ENCODE measurements at regions not wholly inside any gene's neighbourhood (a gene's known extent, or its start where the extent isn't known, plus 50 kb on each side); places are given as distances from the start of the nearest gene placed in this dataset.
"Not testable (repeated sequence)": the region's sequence is repeated elsewhere in the genome, so short reads cannot be mapped to it uniquely, and the experiment has no call there.

GRCh38 chr3:102374863-102375634 lies 59.8 kb upstream of the ZPLD1 start:
- TF ChIP-seq SP1 (IDR thresholded peaks at IDR 0.05), result no peak
- TF ChIP-seq HDGF (IDR thresholded peaks at IDR 0.05; ENCODE audit: borderline replicate concordance), result no peak
- no peak for TF ChIP-seq BHLHE40 (IDR thresholded peaks at IDR 0.05; ENCODE audit: borderline replicate concordance)
- TF ChIP-seq FOXA1 (IDR thresholded peaks at IDR 0.05), result no peak
- TF ChIP-seq FOXM1 (IDR thresholded peaks at IDR 0.05; ENCODE audit: borderline replicate concordance), result no peak
- no peak for TF ChIP-seq PKNOX1 (IDR thresholded peaks at IDR 0.05)
- DNase-seq (ENCODE audit: extremely low spot score), result no peak
- POLR2A ChIA-PET, result no interaction called here
- CTCF ChIA-PET, result no interaction called here

GRCh38 chr3:102378216-102378615 lies 56.6 kb upstream of the ZPLD1 start:
- no peak for TF ChIP-seq L3MBTL2 (conservative IDR thresholded peaks at IDR 0.05)
- TF ChIP-seq CTBP1 (IDR thresholded peaks at IDR 0.05; ENCODE audit: borderline replicate concordance), result no peak
- TF ChIP-seq SUZ12 (IDR thresholded peaks at IDR 0.05), result no peak
- TF ChIP-seq TARDBP (IDR thresholded peaks at IDR 0.05), result no peak
- no peak for TF ChIP-seq HDGF (IDR thresholded peaks at IDR 0.05; ENCODE audit: borderline replicate concordance)
- TF ChIP-seq ZNF384 (IDR thresholded peaks at IDR 0.05), result no peak
- no peak for TF ChIP-seq FOXA1 (IDR thresholded peaks at IDR 0.05)
- TF ChIP-seq LEF1 (IDR thresholded peaks at IDR 0.05; ENCODE audit: borderline replicate concordance), result no peak
- no peak for TF ChIP-seq FOXM1 (IDR thresholded peaks at IDR 0.05; ENCODE audit: borderline replicate concordance)
- no peak for TF ChIP-seq PKNOX1 (IDR thresholded peaks at IDR 0.05)
- TF ChIP-seq ELF4 (IDR thresholded peaks at IDR 0.05), result no peak
- TF ChIP-seq SP1 (IDR thresholded peaks at IDR 0.05), result no peak
- no peak for TF ChIP-seq FOXK2 (IDR thresholded peaks at IDR 0.05)
- TF ChIP-seq ARNT (IDR thresholded peaks at IDR 0.05), result no peak
- TF ChIP-seq BHLHE40 (IDR thresholded peaks at IDR 0.05; ENCODE audit: borderline replicate concordance), result no peak
- TF ChIP-seq NFRKB (IDR thresholded peaks at IDR 0.05), result no peak
- no peak for DNase-seq (ENCODE audit: extremely low spot score)
- ChIA-PET CTCF (no interaction called here), POLR2A (no interaction called here)

GRCh38 chr3:102382201-102382600 lies 52.6 kb upstream of the ZPLD1 start:
- CTCF ChIA-PET; DNase-seq (ENCODE audit: extremely low spot score); POLR2A ChIA-PET: not testable (repeated sequence)

Measured in HEK293T (cell line).